Tibial artery (tissue), 4 donors: ENCODE measurements at regions not wholly inside any gene's neighbourhood (a gene's known extent, or its start where the extent isn't known, plus 50 kb on each side); places are given as distances from the start of the nearest gene placed in this dataset.

Source experiments
- DNase-seq, 2 donors: peaks; one replicate each; pipeline ENCODE4 v3.0.0-alpha.2; 2019
- H3K27ac ChIP-seq, 2 donors: fragments of 200-600 bp; sonication (generic) in 1 of 2; 1 replicate in 1 of 2; 2 replicates in 1 of 2; pipeline ENCODE4 v1.5.1; 2018 to 2019; ENCODE audit warnings: mild to moderate bottlenecking in 1 of 2
- H3K27me3 ChIP-seq, 2 donors: fragments of 200-600 bp; sonication (generic) in 1 of 2; one replicate each; pipeline versions ENCODE4 v1.5.1 to v1.6.0; 2016 to 2019
- H3K36me3 ChIP-seq, 3 donors: fragments of 200-600 bp; sonication (generic) in 2 of 3; one replicate each; pipeline ENCODE4 v1.5.1; 2016 to 2019; ENCODE audit warnings: mild to moderate bottlenecking in 2 of 3
- H3K4me1 ChIP-seq, 4 donors: fragments of 200-600 bp; sonication (generic) in 2 of 4; 1 replicate in 3 of 4; 2 replicates in 1 of 4; pipeline ENCODE4 v1.5.1; 2016 to 2019
- H3K4me3 ChIP-seq, 2 donors: fragments of 200-600 bp; sonication (generic) in 1 of 2; 1 replicate in 1 of 2; 2 replicates in 1 of 2; pipeline ENCODE4 v1.5.1; 2018 to 2019; ENCODE audit warnings: mild to moderate bottlenecking in 2 of 2
- H3K9me3 ChIP-seq, 3 donors: fragments of 200-600 bp; sonication (generic) in 1 of 3; one replicate each; pipeline ENCODE4 v1.5.1; 2016 to 2019
- intact Hi-C: fragments of 100-400 bp; cut with DNase I; formaldehyde crosslinking; loops from one replicate; pipeline ENCODE4 v1.15.0; 2023; ENCODE audit warnings: low total_unique reads
- TF ChIP-seq, protein P1 (sequence below), 2 experiments: fragments of 200-600 bp in 1 of 2; fragments of 450-650 bp in 1 of 2; IDR thresholded peaks; one replicate each; pipeline ENCODE4 v1.5.1; 2017 to 2019; ENCODE audit warnings: antibody characterized with exemption in 2 of 2, mild to moderate bottlenecking in 1 of 2, moderate library complexity in 1 of 2

DNA sequence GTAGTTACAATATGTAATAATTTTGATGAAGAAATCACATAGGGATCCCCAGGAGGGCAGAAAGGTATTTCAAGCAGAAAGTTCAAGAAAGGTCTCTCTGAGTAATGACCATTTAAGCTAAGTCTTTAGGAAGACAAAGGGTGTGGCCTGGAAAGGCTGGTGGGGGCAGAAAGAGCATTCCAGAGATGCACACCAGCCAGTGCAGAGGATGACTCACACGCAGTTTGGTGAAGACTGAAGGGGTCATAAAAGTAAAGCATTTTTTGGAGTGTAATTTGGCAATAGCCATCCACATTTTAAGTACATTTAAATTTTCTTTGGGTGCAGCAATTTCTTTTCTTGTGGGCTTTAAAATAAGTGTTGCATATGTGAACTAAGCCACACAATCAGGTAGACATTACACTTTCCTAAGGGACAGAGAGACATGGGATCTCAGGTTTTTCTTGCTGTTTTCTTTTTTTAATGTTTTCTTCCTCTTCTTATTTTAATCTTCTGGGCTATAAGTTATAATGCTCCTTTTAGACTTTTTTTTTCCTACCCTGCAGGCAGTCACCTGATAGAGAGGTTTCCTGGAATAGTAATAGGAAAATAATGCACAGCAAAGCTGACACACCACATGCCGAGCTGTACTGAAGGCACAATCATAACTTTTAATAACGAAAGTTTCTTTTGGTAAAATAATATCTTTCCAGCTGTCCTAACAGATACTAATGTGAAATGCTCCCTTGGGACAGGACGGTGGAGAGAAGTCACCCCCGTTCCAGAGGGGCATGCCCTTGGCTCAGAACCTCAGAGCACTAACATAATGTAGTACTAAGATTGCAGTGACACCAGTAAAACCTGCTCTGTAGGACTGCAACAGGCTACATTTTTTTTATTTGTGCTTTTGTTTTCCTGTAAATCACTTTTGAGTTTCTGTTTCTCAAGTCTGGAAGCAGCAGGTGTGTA, 49.6 kb upstream of the PTPRK start:
- TF ChIP-seq, protein P1, sequence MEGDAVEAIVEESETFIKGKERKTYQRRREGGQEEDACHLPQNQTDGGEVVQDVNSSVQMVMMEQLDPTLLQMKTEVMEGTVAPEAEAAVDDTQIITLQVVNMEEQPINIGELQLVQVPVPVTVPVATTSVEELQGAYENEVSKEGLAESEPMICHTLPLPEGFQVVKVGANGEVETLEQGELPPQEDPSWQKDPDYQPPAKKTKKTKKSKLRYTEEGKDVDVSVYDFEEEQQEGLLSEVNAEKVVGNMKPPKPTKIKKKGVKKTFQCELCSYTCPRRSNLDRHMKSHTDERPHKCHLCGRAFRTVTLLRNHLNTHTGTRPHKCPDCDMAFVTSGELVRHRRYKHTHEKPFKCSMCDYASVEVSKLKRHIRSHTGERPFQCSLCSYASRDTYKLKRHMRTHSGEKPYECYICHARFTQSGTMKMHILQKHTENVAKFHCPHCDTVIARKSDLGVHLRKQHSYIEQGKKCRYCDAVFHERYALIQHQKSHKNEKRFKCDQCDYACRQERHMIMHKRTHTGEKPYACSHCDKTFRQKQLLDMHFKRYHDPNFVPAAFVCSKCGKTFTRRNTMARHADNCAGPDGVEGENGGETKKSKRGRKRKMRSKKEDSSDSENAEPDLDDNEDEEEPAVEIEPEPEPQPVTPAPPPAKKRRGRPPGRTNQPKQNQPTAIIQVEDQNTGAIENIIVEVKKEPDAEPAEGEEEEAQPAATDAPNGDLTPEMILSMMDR (IDR thresholded peaks at IDR 0.05) = no peak

More for the DNA sequence above, 49.6 kb upstream of the PTPRK start:
- H3K27me3 ChIP-seq = no peaks in the 10 kb centered on the region
- intact Hi-C loops = no loop called here
- H3K27ac ChIP-seq = no peak overlapping the region
- DNase-seq = no peak
- no peak overlapping the region for H3K4me3 ChIP-seq
- H3K9me3 ChIP-seq = no peaks in the 10 kb centered on the region
- H3K36me3 ChIP-seq = no peaks in the 10 kb centered on the region
- peaks cover 0 to 11% (median 9%) of the 10 kb centered on the region in 4 donors for H3K4me1 ChIP-seq
